Fibroblast of the aortic adventitia (primary cell): ENCODE measurements at regions not wholly inside any gene's neighbourhood (a gene's known extent, or its start where the extent isn't known, plus 50 kb on each side); places are given as distances from the start of the nearest gene placed in this dataset.
"Not testable (repeated sequence)": the region's sequence is repeated elsewhere in the genome, so short reads cannot be mapped to it uniquely, and the experiment has no call there.

ENCODE experiments used
- DNase-seq: peaks from one replicate; pipeline ENCODE4 v3.0.0-alpha.2; 2010; ENCODE audit warnings: low read depth
- H3K4me3 ChIP-seq: 2 replicates; pipeline ENCODE4 v1.5.1; 2011; ENCODE audit warnings: low read depth, mild to moderate bottlenecking, control low read depth, low read length, moderate library complexity
- TF ChIP-seq, protein P1 (sequence below): IDR thresholded peaks from 2 replicates; pipeline ENCODE4 v1.5.1; 2011; ENCODE audit warnings: mild to moderate bottlenecking, low read length, control low read depth, inconsistent platforms; ENCODE audit not compliant: insufficient read depth

DNA sequence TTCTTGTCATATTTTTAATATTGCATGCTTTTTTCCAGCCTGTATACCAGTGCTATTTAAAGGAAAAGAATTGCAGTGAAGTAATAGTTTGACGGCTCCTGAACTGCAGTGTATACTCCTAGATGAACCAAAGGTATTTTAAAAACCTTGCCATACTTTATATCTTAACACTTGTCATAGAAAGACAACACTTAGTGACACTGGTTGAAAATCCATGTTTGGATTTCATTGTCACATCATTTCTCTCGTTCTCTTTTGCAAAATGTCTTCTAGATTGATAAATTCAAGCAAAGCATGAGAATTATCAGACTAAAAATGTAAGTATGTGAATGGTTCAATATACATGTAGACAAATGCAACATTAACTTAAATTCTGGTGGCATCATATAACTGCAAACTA is 1293.9 kb downstream of the PCDH9 start:
- TF ChIP-seq, protein P1, sequence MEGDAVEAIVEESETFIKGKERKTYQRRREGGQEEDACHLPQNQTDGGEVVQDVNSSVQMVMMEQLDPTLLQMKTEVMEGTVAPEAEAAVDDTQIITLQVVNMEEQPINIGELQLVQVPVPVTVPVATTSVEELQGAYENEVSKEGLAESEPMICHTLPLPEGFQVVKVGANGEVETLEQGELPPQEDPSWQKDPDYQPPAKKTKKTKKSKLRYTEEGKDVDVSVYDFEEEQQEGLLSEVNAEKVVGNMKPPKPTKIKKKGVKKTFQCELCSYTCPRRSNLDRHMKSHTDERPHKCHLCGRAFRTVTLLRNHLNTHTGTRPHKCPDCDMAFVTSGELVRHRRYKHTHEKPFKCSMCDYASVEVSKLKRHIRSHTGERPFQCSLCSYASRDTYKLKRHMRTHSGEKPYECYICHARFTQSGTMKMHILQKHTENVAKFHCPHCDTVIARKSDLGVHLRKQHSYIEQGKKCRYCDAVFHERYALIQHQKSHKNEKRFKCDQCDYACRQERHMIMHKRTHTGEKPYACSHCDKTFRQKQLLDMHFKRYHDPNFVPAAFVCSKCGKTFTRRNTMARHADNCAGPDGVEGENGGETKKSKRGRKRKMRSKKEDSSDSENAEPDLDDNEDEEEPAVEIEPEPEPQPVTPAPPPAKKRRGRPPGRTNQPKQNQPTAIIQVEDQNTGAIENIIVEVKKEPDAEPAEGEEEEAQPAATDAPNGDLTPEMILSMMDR, result no peak

DNA sequence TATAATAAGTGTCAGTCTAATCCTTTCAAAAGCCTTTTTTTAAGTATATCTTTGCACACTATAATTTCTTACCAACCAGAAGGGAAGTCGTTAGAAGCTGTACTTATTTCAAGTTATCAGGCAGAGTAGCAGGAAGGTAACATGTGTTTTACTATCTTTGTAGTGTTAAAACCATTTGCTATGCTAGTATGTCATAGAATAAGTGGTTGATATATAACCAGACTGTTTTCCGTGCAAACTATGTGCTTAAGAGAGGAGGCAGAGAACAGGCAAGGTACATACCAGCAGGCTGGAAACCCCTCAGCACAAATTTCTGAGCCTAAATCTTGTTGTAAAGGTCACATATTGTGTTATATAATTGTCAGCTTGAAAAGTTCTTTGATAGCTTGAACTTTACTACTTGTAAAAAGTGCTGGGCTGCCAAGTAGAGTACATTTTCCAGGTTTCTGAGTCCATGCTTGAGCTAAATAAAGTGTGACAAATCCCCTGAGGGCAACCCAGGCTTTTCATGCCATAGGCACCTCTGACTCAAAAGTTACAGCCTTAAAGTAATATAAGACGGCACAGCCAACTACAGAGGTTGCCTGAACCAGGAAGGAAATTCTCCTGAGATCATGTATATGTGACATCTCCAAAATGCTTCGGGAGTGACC is 1297.4 kb downstream of the PCDH9 start:
- TF ChIP-seq, protein P1, result no peak
- no peak overlapping the region for H3K4me3 ChIP-seq
- DNase-seq, result peak; percentile 36

More for the DNA sequence above, 1293.9 kb downstream of the PCDH9 start:
- DNase-seq, result no peak
- H3K4me3 ChIP-seq, result no peak overlapping the region

- DNase-seq, result no peak
- TF ChIP-seq, protein P1, result no peak
- no peak overlapping the region for H3K4me3 ChIP-seq
Observed at GRCh38 chr13:65932013-65932412, 1298.1 kb downstream of the PCDH9 start.

DNA sequence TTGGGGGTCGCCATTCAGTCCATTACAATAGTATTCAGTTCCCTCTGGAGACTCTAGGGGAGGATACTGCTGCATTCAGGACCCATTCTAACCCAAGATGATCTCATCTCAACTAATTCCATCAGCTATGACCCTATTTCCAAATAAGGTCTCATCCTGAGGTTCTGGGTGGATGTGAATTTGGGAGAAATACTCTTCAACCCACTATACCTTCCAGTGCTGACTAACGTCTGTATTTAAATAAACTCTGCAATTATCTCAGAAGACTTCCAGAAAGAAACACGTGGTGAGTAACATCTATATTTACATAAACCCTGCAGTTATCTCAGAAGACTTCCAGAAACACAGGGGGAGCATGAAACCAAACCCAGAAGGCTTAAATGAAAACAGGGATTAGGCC is 1300.7 kb downstream of the PCDH9 start:
- TF ChIP-seq, protein P1, result no peak
- H3K4me3 ChIP-seq, result no peak overlapping the region
- no peak for DNase-seq

DNA sequence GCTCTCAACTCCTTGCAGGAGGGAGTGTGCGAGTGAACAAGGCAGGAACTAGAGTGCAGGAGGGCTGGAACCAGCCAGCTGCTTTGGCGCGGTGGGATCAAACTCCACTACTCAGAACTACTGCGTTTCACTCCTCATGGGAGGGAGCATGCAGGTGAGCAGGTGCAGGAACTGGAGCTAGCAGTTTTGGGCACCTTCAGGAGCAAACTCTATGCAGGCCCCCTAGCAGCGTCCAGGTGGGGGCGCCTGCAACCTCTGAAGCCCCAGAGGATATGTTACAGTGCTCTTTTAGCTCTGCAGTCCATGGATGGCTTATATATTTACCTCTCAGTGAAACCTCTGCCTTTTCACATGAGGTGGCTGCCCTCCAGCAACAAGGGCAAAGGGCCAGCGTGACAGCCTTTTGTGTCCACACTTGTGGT is 1303.4 kb downstream of the PCDH9 start:
- H3K4me3 ChIP-seq, result no peak overlapping the region
- no peak for DNase-seq
- TF ChIP-seq, protein P1, result no peak

DNA sequence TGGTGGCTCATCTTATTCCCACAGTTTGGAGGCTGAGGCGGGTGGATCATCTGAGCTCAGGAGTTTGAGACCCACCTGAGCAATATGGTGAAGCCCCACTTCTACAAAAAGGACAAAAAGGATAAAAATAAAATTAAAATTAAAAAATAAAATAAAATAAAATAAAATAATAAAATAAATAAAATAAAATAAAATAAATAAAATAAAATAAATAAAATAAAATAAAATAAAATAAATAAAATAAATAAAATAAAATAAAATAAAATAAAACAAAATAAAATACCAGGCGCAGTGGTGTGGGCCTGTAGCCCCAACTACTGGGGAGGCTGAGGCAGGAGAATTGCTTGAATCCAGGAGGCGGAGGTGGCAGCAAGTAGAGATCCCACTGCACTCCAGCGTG is 1307.3 kb downstream of the PCDH9 start:
- H3K4me3 ChIP-seq, DNase-seq: not testable (repeated sequence)

GRCh38 chr13:65921933-65922332 is 1308.2 kb downstream of the PCDH9 start:
- H3K4me3 ChIP-seq, result no peak overlapping the region
- TF ChIP-seq, protein P1, result no peak
- no peak for DNase-seq
